Body of pancreas (tissue), 4 donors: ENCODE measurements at regions not wholly inside any gene's neighbourhood (a gene's known extent, or its start where the extent isn't known, plus 50 kb on each side); places are given as distances from the start of the nearest gene placed in this dataset.

ENCODE experiments used
- ATAC-seq: fragments of 150-250 bp; one replicate; pipeline ENCODE4 v1.9.1; 2016
- DNase-seq, 4 donors: peaks; one replicate each; pipeline ENCODE4 v3.0.0-alpha.2; 2019
- H3K27ac ChIP-seq, 4 donors: fragments of 200-600 bp; sonication (generic); 1 replicate in 3 of 4; 2 replicates in 1 of 4; pipeline versions ENCODE4 v1.5.1 to v1.6.1; 2016 to 2019; ENCODE audit warnings: mild to moderate bottlenecking in 1 of 4, mixed read lengths in 1 of 4, moderate library complexity in 1 of 4
- H3K27me3 ChIP-seq, 2 donors: fragments of 200-600 bp; sonication (generic); one replicate each; pipeline ENCODE4 v1.6.0; 2016; ENCODE audit warnings: mild to moderate bottlenecking in 1 of 2
- H3K36me3 ChIP-seq, 2 donors: fragments of 200-600 bp; sonication (generic); replicated peaks in 1 of 2; 2 replicates each; pipeline ENCODE4 v1.5.1; 2016; ENCODE audit warnings: low read depth in 2 of 2; ENCODE audit not compliant: insufficient read depth in 1 of 2
- H3K4me1 ChIP-seq: fragments of 200-600 bp; sonication (generic); one replicate; pipeline ENCODE4 v1.6.0; 2016
- H3K4me3 ChIP-seq, 2 donors: fragments of 200-600 bp; sonication (generic); 1 replicate in 1 of 2; 2 replicates in 1 of 2; pipeline ENCODE4 v1.5.1; 2016 to 2019
- H3K9me3 ChIP-seq, 3 donors: fragments of 200-600 bp; sonication (generic); 1 replicate in 2 of 3; 2 replicates in 1 of 3; pipeline ENCODE4 v1.5.1; 2016
- POLR2A ChIP-seq, 3 donors: fragments of 450-650 bp; IDR thresholded peaks; one replicate each; pipeline ENCODE4 v1.6.1; 2016; ENCODE audit warnings: antibody characterized with exemption in 3 of 3, mild to moderate bottlenecking in 2 of 3
- WGBS, 2 donors: methylation state at CpG; one replicate each; pipeline ENCODE4 v1.1.5; 2017; 5-methylcytosine and 5-hydroxymethylcytosine counted together
- intact Hi-C: fragments of 100-400 bp; cut with DNase I; formaldehyde crosslinking; loops from one replicate; pipeline ENCODE4 v1.15.1; 2023
- TF ChIP-seq, protein P1 (sequence below), 7 experiments: fragments of 450-650 bp in 4 of 7; fragments of 200-600 bp in 3 of 7; sonication (generic) in 3 of 7; IDR thresholded peaks; one replicate each; pipeline ENCODE4 v1.5.1; 2016 to 2019; ENCODE audit warnings: antibody characterized with exemption in 7 of 7

- no peaks in the 10 kb centered on the region for H3K4me1 ChIP-seq
- intact Hi-C loops, result no loop called here
- no peaks in the 10 kb centered on the region for H3K9me3 ChIP-seq
- H3K27ac ChIP-seq, result no peak overlapping the region
- ATAC-seq (no peak), DNase-seq (no peak)
- no peaks in the 10 kb centered on the region for H3K36me3 ChIP-seq
- no peaks in the 10 kb centered on the region for H3K27me3 ChIP-seq
- WGBS, 2 donors, result 69 to 70% methylated on average over 5 of the region's 5 CpGs
- TF ChIP-seq, protein P1, sequence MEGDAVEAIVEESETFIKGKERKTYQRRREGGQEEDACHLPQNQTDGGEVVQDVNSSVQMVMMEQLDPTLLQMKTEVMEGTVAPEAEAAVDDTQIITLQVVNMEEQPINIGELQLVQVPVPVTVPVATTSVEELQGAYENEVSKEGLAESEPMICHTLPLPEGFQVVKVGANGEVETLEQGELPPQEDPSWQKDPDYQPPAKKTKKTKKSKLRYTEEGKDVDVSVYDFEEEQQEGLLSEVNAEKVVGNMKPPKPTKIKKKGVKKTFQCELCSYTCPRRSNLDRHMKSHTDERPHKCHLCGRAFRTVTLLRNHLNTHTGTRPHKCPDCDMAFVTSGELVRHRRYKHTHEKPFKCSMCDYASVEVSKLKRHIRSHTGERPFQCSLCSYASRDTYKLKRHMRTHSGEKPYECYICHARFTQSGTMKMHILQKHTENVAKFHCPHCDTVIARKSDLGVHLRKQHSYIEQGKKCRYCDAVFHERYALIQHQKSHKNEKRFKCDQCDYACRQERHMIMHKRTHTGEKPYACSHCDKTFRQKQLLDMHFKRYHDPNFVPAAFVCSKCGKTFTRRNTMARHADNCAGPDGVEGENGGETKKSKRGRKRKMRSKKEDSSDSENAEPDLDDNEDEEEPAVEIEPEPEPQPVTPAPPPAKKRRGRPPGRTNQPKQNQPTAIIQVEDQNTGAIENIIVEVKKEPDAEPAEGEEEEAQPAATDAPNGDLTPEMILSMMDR (IDR thresholded peaks at IDR 0.05), result no peak
- no peak for TF ChIP-seq POLR2A (IDR thresholded peaks at IDR 0.05)
- H3K4me3 ChIP-seq, result no peak overlapping the region
These were observed 179.9 kb upstream of the RALGAPA2 start for GRCh38 chr20:20892328-20892727.

DNA sequence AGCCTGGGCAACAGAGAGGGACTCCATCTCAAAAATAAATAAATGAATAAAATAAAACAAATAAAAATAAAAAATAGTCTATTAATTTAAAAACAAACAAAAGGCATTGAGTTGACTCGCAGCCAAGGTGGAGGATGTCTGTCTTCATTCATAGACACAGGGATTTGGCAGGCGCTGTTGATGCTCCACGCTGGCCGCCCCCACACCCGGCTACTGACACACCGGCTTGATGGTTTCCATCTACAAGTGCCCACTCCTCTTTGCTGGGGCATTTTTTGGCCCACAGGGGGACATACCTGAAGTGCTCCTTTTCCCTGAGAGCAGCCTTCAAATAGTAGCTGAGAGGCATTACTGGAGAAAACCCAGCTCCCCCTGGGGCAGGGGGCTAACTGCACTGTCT, 178.3 kb upstream of the RALGAPA2 start:
- H3K4me1 ChIP-seq, result no peaks in the 10 kb centered on the region
- no peaks in the 10 kb centered on the region for H3K27me3 ChIP-seq
- WGBS, 2 donors, result 80 to 86% methylated on average over 6 of the region's 6 CpGs
- no peak overlapping the region for H3K4me3 ChIP-seq
- ATAC-seq, result no peak
- no peaks in the 10 kb centered on the region for H3K9me3 ChIP-seq
- no peaks in the 10 kb centered on the region for H3K36me3 ChIP-seq
- H3K27ac ChIP-seq, result no peak overlapping the region
- no peak for TF ChIP-seq POLR2A (IDR thresholded peaks at IDR 0.05)
- TF ChIP-seq, protein P1 (IDR thresholded peaks at IDR 0.05), result no peak
- DNase-seq, result no peak
- intact Hi-C loops, result no loop called here

GRCh38 chr20:20888936-20889335, 176.5 kb upstream of the RALGAPA2 start:
- DNase-seq, result no peak
- intact Hi-C loops, result no loop called here
- Histone ChIP-seq H3K9me3 (no peaks in the 10 kb centered on the region), H3K27ac (no peak overlapping the region), H3K4me3 (no peak overlapping the region), H3K4me1 (no peaks in the 10 kb centered on the region), H3K27me3 (no peaks in the 10 kb centered on the region), H3K36me3 (no peaks in the 10 kb centered on the region)
- 40 to 54% methylated on average over 8 of the region's 8 CpGs for WGBS, 2 donors
- no peak for ATAC-seq
- no peak for TF ChIP-seq POLR2A (IDR thresholded peaks at IDR 0.05)
- TF ChIP-seq, protein P1 (IDR thresholded peaks at IDR 0.05), result no peak

GRCh38 chr20:20888266-20888656, 175.8 kb upstream of the RALGAPA2 start:
- Histone ChIP-seq H3K4me1 (no peaks in the 10 kb centered on the region), H3K27ac (no peak overlapping the region), H3K9me3 (no peaks in the 10 kb centered on the region), H3K27me3 (no peaks in the 10 kb centered on the region), H3K36me3 (no peaks in the 10 kb centered on the region), H3K4me3 (no peak overlapping the region)
- TF ChIP-seq, protein P1 (IDR thresholded peaks at IDR 0.05), result no peak
- no peak for TF ChIP-seq POLR2A (IDR thresholded peaks at IDR 0.05)
- 73 to 75% methylated on average over 14 of the region's 14 CpGs for WGBS, 2 donors
- no peak for DNase-seq
- intact Hi-C loops, result no loop called here
- ATAC-seq, result no peak

DNA sequence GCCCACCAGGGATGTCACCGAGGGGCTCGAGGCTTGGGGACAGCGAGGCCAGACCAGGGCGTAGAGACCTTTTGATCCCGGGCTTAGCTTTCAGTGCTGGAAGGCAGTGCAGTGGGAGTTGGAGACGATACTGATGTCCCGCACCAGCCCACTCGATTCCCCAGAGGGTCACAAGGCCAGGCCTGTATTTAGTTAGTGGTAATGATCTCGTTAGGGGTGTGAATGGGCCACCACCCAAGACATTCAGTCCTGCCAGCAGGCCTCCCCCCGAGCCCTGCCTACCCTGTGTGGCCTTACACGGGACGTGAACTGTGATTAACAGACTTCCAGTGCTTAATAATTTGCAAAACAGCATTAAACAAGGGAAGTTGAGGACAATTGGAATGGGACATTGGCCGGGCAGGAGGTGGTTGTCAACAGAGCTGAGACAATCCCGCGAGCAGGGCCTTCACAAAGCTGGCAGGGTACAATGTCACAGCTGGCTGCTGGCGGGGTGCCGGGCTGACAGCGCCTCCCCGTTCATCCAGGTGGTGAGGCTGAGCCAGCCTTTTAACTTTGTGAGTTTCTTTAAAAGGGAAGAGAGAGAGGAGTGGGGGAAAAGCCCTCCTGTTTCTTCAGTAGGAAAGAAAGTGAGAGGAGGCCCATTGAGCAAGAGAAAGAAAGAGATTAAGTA, 175.3 kb upstream of the RALGAPA2 start:
- intact Hi-C loops, result no loop called here
- no peaks in the 10 kb centered on the region for H3K4me1 ChIP-seq
- TF ChIP-seq POLR2A (IDR thresholded peaks at IDR 0.05), result no peak
- TF ChIP-seq, protein P1 (IDR thresholded peaks at IDR 0.05), result no peak
- ATAC-seq, result no peak
- DNase-seq, result peak in 1 of 4 donors; percentile 28
- no peak overlapping the region for H3K27ac ChIP-seq
- no peaks in the 10 kb centered on the region for H3K27me3 ChIP-seq
- WGBS, 2 donors, result 55 to 59% methylated on average over 19 of the region's 19 CpGs
- H3K36me3 ChIP-seq, result no peaks in the 10 kb centered on the region
- H3K4me3 ChIP-seq, result no peak overlapping the region
- H3K9me3 ChIP-seq, result no peaks in the 10 kb centered on the region
